SK-N-SH treated with all-trans-retinoic acid at 6 μM for 48 hours (cell line): ENCODE measurements at regions not wholly inside any gene's neighbourhood (a gene's known extent, or its start where the extent isn't known, plus 50 kb on each side); places are given as distances from the start of the nearest gene placed in this dataset.

ENCODE experiments used
- ISL1 ChIP-seq: fragments of 250-450 bp; sonication (Bioruptor Pico); IDR thresholded peaks from 2 replicates; pipeline ENCODE4 v2.1.2; 2022; ENCODE audit warnings: mild to moderate bottlenecking, moderate library complexity
- RARB ChIP-seq: fragments of 250-450 bp; sonication (Bioruptor Pico); IDR thresholded peaks from 2 replicates; pipeline ENCODE4 v1.8.0; 2021; ENCODE audit warnings: mild to moderate bottlenecking, moderate library complexity
- ZFP30 ChIP-seq: fragments of 450-650 bp; formaldehyde crosslinking; IDR thresholded peaks from 2 replicates; pipeline ENCODE4 v1.5.0; 2022; ENCODE audit warnings: mild to moderate bottlenecking, moderate library complexity
- TF ChIP-seq, protein P1 (sequence below): fragments of 250-450 bp; sonication (Bioruptor Pico); IDR thresholded peaks from 2 replicates; pipeline ENCODE4 v1.5.1; 2021; ENCODE audit warnings: mild to moderate bottlenecking, moderate library complexity
- TF ChIP-seq, protein P2 (sequence below): fragments of 250-450 bp; sonication (Bioruptor Pico); IDR thresholded peaks from 2 replicates; pipeline ENCODE4 v1.8.0; 2020; ENCODE audit warnings: mild to moderate bottlenecking, moderate library complexity, borderline replicate concordance

DNA sequence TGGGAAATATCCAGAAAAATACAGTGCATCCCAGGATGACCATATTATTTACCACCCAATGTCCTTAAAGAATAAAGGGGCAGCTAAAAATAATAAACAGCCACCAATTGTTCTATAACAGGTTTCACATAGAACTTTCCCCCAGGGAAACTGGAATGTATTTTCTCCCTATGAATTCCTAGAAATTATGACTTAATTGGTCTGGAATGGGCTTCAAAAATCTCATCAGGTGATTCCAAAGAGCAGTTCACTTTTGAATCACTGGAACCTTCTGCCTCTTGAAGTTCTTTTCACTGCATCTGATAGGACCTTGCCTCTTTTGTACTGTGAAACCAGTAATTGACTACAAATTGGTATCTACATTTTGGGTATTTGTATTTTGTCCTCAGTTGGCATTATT lies 119.3 kb downstream of the ZNF330 start:
- TF ChIP-seq RARB (CRISPR knock-in tag) (no peak), ISL1 (CRISPR knock-in tag) (no peak), ZFP30 (CRISPR knock-in tag) (no peak)
- TF ChIP-seq, protein P1, sequence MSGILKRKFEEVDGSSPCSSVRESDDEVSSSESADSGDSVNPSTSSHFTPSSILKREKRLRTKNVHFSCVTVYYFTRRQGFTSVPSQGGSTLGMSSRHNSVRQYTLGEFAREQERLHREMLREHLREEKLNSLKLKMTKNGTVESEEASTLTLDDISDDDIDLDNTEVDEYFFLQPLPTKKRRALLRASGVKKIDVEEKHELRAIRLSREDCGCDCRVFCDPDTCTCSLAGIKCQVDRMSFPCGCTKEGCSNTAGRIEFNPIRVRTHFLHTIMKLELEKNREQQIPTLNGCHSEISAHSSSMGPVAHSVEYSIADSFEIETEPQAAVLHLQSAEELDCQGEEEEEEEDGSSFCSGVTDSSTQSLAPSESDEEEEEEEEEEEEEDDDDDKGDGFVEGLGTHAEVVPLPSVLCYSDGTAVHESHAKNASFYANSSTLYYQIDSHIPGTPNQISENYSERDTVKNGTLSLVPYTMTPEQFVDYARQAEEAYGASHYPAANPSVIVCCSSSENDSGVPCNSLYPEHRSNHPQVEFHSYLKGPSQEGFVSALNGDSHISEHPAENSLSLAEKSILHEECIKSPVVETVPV (CRISPR knock-in tag) = no peak
- TF ChIP-seq, protein P2, sequence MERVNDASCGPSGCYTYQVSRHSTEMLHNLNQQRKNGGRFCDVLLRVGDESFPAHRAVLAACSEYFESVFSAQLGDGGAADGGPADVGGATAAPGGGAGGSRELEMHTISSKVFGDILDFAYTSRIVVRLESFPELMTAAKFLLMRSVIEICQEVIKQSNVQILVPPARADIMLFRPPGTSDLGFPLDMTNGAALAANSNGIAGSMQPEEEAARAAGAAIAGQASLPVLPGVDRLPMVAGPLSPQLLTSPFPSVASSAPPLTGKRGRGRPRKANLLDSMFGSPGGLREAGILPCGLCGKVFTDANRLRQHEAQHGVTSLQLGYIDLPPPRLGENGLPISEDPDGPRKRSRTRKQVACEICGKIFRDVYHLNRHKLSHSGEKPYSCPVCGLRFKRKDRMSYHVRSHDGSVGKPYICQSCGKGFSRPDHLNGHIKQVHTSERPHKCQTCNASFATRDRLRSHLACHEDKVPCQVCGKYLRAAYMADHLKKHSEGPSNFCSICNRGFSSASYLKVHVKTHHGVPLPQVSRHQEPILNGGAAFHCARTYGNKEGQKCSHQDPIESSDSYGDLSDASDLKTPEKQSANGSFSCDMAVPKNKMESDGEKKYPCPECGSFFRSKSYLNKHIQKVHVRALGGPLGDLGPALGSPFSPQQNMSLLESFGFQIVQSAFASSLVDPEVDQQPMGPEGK = no peak
